ENCODE measurements at regions not wholly inside any gene's neighbourhood (a gene's known extent, or its start where the extent isn't known, plus 50 kb on each side); places are given as distances from the start of the nearest gene placed in this dataset.

DNA sequence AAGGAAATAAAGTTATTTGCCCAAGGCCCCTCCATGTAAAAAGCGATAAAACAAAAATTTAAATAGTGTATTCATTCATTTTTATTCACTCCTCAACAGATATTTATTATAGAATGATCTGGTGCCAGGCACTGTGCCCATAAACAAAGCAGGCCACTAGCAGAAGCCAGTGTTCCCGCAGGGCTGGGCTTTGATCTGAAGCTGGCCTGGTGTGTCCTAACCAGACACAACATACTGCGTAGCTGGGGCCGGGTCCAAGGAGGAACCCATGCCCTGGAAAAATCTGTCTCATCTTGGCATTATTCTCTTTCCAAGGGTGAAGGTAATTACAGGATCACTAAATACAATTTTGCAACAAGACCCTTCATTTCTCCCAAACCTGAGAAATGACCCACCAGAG lies 537.4 kb upstream of the CDH5 start:
- no peak for DNase-seq
- Histone ChIP-seq H3K4me2 (ENCODE audit: low read length) (no peak overlapping the region), H3K79me2 (ENCODE audit: low read length) (no peaks in the 10 kb centered on the region), H3F3A (ENCODE audit: low read length, unreplicated experiment) (no peaks in the 10 kb centered on the region), H2AFZ (ENCODE audit: low read length) (no peak overlapping the region), H3K9me2 (replicated peaks; ENCODE audit: low read length) (no peaks in the 10 kb centered on the region), H3K4me3 (ENCODE audit: low read length) (no peak overlapping the region), H3K9ac (ENCODE audit: low read length) (no peak overlapping the region), H3K27ac (ENCODE audit: low read length) (no peak overlapping the region), H3K36me3 (ENCODE audit: low read depth, low read length) (no peaks in the 10 kb centered on the region), H3K9me3 (ENCODE audit: low read length) (no peaks in the 10 kb centered on the region), H3K4me1 (ENCODE audit: insufficient read depth, low read length) (no peaks in the 10 kb centered on the region), H4K20me1 (ENCODE audit: low read length) (no peaks in the 10 kb centered on the region), H3K27me3 (ENCODE audit: low read length) (no peaks in the 10 kb centered on the region)
- CTCF ChIA-PET = no interaction called here
- ATAC-seq = no peak
- TF ChIP-seq EZH2 (IDR thresholded peaks at IDR 0.05; ENCODE audit: low read length, unreplicated experiment) = no peak
- no peak for TF ChIP-seq EZH2phosphoT487 (IDR thresholded peaks at IDR 0.05; ENCODE audit: borderline replicate concordance, low read length)
- TF ChIP-seq, protein P1, sequence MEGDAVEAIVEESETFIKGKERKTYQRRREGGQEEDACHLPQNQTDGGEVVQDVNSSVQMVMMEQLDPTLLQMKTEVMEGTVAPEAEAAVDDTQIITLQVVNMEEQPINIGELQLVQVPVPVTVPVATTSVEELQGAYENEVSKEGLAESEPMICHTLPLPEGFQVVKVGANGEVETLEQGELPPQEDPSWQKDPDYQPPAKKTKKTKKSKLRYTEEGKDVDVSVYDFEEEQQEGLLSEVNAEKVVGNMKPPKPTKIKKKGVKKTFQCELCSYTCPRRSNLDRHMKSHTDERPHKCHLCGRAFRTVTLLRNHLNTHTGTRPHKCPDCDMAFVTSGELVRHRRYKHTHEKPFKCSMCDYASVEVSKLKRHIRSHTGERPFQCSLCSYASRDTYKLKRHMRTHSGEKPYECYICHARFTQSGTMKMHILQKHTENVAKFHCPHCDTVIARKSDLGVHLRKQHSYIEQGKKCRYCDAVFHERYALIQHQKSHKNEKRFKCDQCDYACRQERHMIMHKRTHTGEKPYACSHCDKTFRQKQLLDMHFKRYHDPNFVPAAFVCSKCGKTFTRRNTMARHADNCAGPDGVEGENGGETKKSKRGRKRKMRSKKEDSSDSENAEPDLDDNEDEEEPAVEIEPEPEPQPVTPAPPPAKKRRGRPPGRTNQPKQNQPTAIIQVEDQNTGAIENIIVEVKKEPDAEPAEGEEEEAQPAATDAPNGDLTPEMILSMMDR (conservative IDR thresholded peaks at IDR 0.05; ENCODE audit: low read depth, low read length) = no peak
- POLR2A ChIA-PET (ENCODE audit: unreplicated experiment) = no interaction called here
- intact Hi-C loops (cut with micrococcal nuclease) = no loop called here
- BruUV-seq (replicated peaks) = no TSS peak

DNA sequence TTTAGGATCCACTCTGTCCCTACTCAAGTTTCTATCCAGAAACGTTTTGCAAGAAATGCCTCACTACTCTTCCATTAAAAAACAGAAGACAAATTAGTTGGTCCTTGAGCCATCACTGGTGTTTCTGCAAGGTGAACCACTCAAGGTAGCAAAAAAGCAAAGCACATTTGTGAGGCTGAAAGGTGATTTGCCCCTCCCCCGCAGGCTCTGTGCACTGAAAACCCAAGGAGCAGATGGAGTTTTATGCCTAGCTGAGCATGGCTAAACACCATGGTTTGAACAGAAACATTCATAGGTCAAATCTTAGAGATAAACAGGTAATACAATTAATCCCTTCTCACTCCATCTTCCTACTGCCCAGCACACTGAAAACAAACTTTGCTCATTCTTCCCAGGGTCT lies 538.2 kb upstream of the CDH5 start:
- Histone ChIP-seq H4K20me1 (ENCODE audit: low read length) (no peaks in the 10 kb centered on the region), H3K36me3 (ENCODE audit: low read depth, low read length) (no peaks in the 10 kb centered on the region), H3K27ac (ENCODE audit: low read length) (no peak overlapping the region), H3F3A (ENCODE audit: low read length, unreplicated experiment) (no peaks in the 10 kb centered on the region), H3K9me3 (ENCODE audit: low read length) (no peaks in the 10 kb centered on the region), H3K9me2 (replicated peaks; ENCODE audit: low read length) (no peaks in the 10 kb centered on the region), H3K4me2 (ENCODE audit: low read length) (no peak overlapping the region), H3K79me2 (ENCODE audit: low read length) (no peaks in the 10 kb centered on the region), H3K4me3 (ENCODE audit: low read length) (no peak overlapping the region), H3K4me1 (ENCODE audit: insufficient read depth, low read length) (no peaks in the 10 kb centered on the region), H3K27me3 (ENCODE audit: low read length) (no peaks in the 10 kb centered on the region), H3K9ac (ENCODE audit: low read length) (no peak overlapping the region), H2AFZ (ENCODE audit: low read length) (no peak overlapping the region)
- ATAC-seq = no peak
- TF ChIP-seq EZH2 (IDR thresholded peaks at IDR 0.05; ENCODE audit: low read length, unreplicated experiment) = no peak
- no peak for TF ChIP-seq EZH2phosphoT487 (IDR thresholded peaks at IDR 0.05; ENCODE audit: borderline replicate concordance, low read length)
- TF ChIP-seq, protein P1 (conservative IDR thresholded peaks at IDR 0.05; ENCODE audit: low read depth, low read length) = no peak
- POLR2A ChIA-PET (ENCODE audit: unreplicated experiment) = no interaction called here
- DNase-seq = no peak
- intact Hi-C loops (cut with micrococcal nuclease) = no loop called here
- CTCF ChIA-PET = no interaction called here
- BruUV-seq (replicated peaks) = no TSS peak

DNA sequence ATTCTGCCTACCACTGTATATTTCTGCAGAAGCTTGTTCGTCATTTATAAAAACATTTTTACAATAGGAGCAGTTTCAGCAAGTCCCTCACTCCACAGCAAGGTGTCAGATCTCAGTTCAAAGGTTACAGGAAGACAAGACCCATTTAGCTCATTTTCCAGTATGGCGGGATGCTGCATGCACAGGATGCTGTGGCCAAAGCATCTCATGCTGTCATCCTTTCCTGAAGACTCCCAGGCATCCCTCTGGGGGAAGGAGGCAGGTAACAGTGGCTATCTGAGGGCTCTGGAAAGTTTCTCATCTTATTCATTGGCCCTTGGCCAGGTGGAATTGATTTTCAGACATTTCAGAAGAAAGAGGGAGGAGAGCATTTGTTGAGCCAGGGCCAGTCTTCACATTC lies 539.3 kb upstream of the CDH5 start:
- Histone ChIP-seq H2AFZ (ENCODE audit: low read length) (no peak overlapping the region), H3K4me2 (ENCODE audit: low read length) (no peak overlapping the region), H3K36me3 (ENCODE audit: low read depth, low read length) (no peaks in the 10 kb centered on the region), H3K27me3 (ENCODE audit: low read length) (no peaks in the 10 kb centered on the region), H3K9ac (ENCODE audit: low read length) (no peak overlapping the region), H3F3A (ENCODE audit: low read length, unreplicated experiment) (no peaks in the 10 kb centered on the region), H3K9me2 (replicated peaks; ENCODE audit: low read length) (no peaks in the 10 kb centered on the region), H3K4me1 (ENCODE audit: insufficient read depth, low read length) (no peaks in the 10 kb centered on the region), H3K27ac (ENCODE audit: low read length) (no peak overlapping the region), H3K4me3 (ENCODE audit: low read length) (no peak overlapping the region), H3K79me2 (ENCODE audit: low read length) (no peaks in the 10 kb centered on the region), H3K9me3 (ENCODE audit: low read length) (no peaks in the 10 kb centered on the region), H4K20me1 (ENCODE audit: low read length) (no peaks in the 10 kb centered on the region)
- no TSS peak for BruUV-seq (replicated peaks)
- intact Hi-C loops (cut with micrococcal nuclease) = no loop called here
- DNase-seq = no peak
- TF ChIP-seq EZH2 (IDR thresholded peaks at IDR 0.05; ENCODE audit: low read length, unreplicated experiment) = no peak
- TF ChIP-seq EZH2phosphoT487 (IDR thresholded peaks at IDR 0.05; ENCODE audit: borderline replicate concordance, low read length) = no peak
- TF ChIP-seq, protein P1 (conservative IDR thresholded peaks at IDR 0.05; ENCODE audit: low read depth, low read length) = no peak
- ChIA-PET POLR2A (ENCODE audit: unreplicated experiment) (no interaction called here), CTCF (no interaction called here)
- no peak for ATAC-seq
